GM20000 (cell line): ENCODE measurements at regions not wholly inside any gene's neighbourhood (a gene's known extent, or its start where the extent isn't known, plus 50 kb on each side); places are given as distances from the start of the nearest gene placed in this dataset.
"Not testable (repeated sequence)": the region's sequence is repeated elsewhere in the genome, so short reads cannot be mapped to it uniquely, and the experiment has no call there.

Source experiments
- DNase-seq: peaks from one replicate; pipeline ENCODE4 v3.0.0; 2012; ENCODE audit warnings: low spot score
- CTCF ChIP-seq: IDR thresholded peaks from 2 replicates; pipeline ENCODE4 v1.5.1; 2012; ENCODE audit warnings: mild to moderate bottlenecking, control low read depth; ENCODE audit errors: extremely low read depth, missing control alignments

DNA sequence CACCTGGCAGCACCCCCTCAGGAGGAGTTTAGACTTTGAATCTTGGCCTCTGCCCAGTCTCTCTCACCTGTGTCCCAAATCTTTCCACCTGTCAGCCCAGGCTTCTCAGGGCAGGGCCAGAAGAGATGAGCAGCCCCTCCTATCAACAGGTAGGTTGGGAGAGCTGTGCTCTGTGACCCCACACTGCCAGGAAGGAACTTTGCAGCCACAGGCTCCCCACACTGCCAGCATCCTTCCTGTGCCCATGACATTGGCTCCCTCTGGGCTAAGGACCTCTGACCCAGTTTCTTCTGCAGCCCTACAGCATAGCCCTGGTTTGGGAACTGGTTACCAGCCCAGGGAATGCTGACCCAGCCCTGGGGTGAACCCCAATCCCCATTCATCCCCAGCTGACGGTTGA is 115.7 kb upstream of the IQSEC1 start:
- no peak for TF ChIP-seq CTCF
- DNase-seq: no peak

GRCh38 chr3:13188181-13188779 is 115.1 kb upstream of the IQSEC1 start:
- no peak for DNase-seq
- TF ChIP-seq CTCF: no peak

DNA sequence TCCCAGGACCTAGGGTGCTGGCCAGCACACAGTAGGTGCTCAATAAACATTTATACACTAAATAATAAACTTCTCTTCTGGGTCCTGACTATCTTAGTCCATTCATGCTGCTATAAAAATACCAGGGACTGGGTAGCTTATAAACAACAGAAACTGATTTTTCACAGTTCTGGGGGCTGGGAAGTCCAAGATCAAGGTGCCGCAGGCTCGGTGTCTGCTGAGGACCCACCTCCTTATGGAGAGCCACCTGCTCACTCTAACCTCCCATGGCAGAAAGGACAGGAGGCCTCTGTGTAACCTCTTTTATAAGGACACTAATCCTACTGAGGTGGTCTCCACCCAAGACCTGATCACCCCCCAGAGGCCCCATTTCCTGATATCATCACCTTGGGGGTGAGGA is 114.4 kb upstream of the IQSEC1 start:
- TF ChIP-seq CTCF: no peak
- no peak for DNase-seq

DNA sequence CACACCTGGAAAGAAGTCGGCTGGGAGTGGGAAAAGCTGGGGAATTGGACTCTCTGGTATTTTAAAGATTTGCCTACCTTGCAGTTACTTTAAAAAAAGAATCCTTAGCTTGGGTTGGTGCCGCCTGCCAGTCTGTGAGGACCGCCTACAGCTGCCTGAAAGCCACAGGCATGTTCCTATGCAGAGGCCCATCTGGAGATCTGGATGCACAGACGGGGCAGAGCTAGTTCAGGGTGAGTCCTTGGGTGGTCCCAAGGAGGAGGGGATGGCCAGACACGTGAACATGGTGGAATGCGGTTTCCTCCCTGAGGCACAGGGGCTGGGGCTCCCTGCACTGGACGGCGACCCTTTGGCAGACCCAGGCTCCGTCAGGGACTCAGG is 113.2 kb upstream of the IQSEC1 start:
- TF ChIP-seq CTCF: no peak
- DNase-seq: no peak

DNA sequence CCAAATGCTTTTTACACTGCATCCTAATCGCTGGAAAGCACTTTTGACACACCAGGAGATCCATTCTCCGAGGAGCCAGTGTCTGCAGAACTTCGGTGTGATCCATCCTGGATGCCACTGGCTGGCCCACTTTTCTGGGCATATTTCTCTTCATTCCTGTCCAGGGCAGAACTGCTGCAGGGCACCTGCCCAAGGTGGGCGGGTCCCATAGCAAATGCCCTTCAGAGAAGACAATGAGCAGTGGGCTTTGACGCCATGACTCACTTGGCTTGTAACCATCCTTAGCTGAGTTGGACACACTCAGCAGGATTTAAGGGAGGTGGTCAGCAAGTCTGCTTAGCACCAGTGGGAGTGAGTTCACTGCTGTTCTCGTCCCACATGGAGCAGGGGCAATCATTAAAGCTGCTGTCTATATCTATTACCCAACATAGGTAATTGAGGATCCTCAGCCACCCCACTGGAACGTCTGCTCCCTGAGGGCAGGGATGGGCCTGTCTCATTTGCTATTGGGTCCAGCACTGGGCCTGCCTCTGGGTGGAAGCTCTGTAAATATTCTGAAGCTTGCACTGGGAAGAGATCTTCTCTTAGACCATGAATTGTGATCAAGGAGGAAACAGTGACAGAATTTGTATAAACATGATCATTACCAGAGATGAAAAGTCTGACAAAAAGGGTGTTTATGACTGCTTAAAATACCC is 112.7 kb upstream of the IQSEC1 start:
- DNase-seq: no peak
- TF ChIP-seq CTCF: no peak

GRCh38 chr3:13179582-13180210 is 106.5 kb upstream of the IQSEC1 start:
- not testable (repeated sequence) for DNase-seq

DNA sequence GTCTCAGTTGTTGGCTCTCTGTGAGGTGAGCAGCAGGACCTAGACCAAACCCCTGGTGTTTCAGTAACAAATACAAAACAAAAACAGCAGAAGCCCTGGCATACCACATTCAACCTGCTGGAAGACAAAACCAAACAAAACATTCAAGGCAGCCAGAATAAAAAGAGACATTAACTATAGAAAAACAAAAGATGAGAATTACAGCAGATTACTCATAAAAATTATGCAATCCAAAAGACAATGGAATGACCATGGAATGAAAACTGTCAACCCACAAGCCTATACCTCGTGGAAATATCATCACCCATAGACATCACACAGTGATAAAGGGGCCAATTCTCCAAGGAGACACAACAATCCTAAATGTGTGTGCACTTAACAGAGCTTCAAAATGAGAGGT is 106.0 kb upstream of the IQSEC1 start:
- TF ChIP-seq CTCF: no peak
- no peak for DNase-seq
